GM19239 (cell line): ENCODE measurements at regions not wholly inside any gene's neighbourhood (a gene's known extent, or its start where the extent isn't known, plus 50 kb on each side); places are given as distances from the start of the nearest gene placed in this dataset.

Source experiments
- DNase-seq: peaks from one replicate; pipeline ENCODE4 v3.0.0; 2011; ENCODE audit warnings: low spot score; ENCODE audit not compliant: insufficient read length
- FAIRE-seq: peaks from 2 replicates; lab custom pipeline; 2011; peaks lifted over from hg19 to GRCh38; lab: Jason Lieb, UNC

GRCh38 chr20:63061051-63061770 is 54.4 kb upstream of the BHLHE23 start:
- FAIRE-seq: no peak
- no peak for DNase-seq

GRCh38 chr20:63060057-63060991 is 53.6 kb upstream of the BHLHE23 start:
- DNase-seq (no peak), FAIRE-seq (no peak)

GRCh38 chr20:63059684-63060056 is 52.9 kb upstream of the BHLHE23 start:
- FAIRE-seq (no peak), DNase-seq (no peak)

GRCh38 chr20:63058696-63059335 is 52.1 kb upstream of the BHLHE23 start:
- no peak for DNase-seq

GRCh38 chr20:63057171-63058117 is 50.7 kb upstream of the BHLHE23 start:
- FAIRE-seq (no peak), DNase-seq (no peak)

More at GRCh38 chr20:63058696-63059335, 52.1 kb upstream of the BHLHE23 start:
- no peak for FAIRE-seq

- FAIRE-seq: no peak
- peak; percentile 64 for DNase-seq
These were observed 49.7 kb upstream of the BHLHE23 start for GRCh38 chr20:63056236-63057170.
